Limb (tissue), 2 donors: ENCODE measurements at regions not wholly inside any gene's neighbourhood (a gene's known extent, or its start where the extent isn't known, plus 50 kb on each side); places are given as distances from the start of the nearest gene placed in this dataset.
A peak's percentile ranks its signal among the peaks of the same experiment; 100 is the strongest.

ENCODE experiments used
- DNase-seq, 2 donors: peaks; one replicate each; pipeline ENCODE4 v3.0.0-alpha.2; 2016; ENCODE audit errors: extremely low spot score in 2 of 2

- DNase-seq = no peak
Observed at GRCh38 chr12:34371050-34371449, 348.8 kb downstream of the ALG10 start.

- DNase-seq = no peak
Observed at GRCh38 chr12:34372003-34372402, 349.7 kb downstream of the ALG10 start.

- DNase-seq = no peak
Observed at GRCh38 chr12:34373926-34374325, 351.6 kb downstream of the ALG10 start.

- no peak for DNase-seq
Observed at GRCh38 chr12:34376133-34376799, 354.0 kb downstream of the ALG10 start.

- DNase-seq = no peak
Observed at GRCh38 chr12:34377243-34378035, 355.1 kb downstream of the ALG10 start.

- no peak for DNase-seq
Observed at GRCh38 chr12:34379142-34379541, 356.8 kb downstream of the ALG10 start.

GRCh38 chr12:34384693-34385092 lies 362.4 kb downstream of the ALG10 start:
- no peak for DNase-seq

GRCh38 chr12:34386016-34386415 lies 363.7 kb downstream of the ALG10 start:
- no peak for DNase-seq

- no peak for DNase-seq
Observed at GRCh38 chr12:34386621-34387255, 364.4 kb downstream of the ALG10 start.

- no peak for DNase-seq
Observed at GRCh38 chr12:34387711-34388635, 365.7 kb downstream of the ALG10 start.

- no peak for DNase-seq
Observed at GRCh38 chr12:34388636-34389377, 366.5 kb downstream of the ALG10 start.

- DNase-seq = no peak
Observed at GRCh38 chr12:34389378-34390170, 367.3 kb downstream of the ALG10 start.

- DNase-seq = no peak
Observed at GRCh38 chr12:34390171-34390841, 368.0 kb downstream of the ALG10 start.

- DNase-seq = peak in 1 of 2 donors; percentile 4
Observed at GRCh38 chr12:34390846-34391700, 368.8 kb downstream of the ALG10 start.

GRCh38 chr12:34391771-34392581 lies 369.7 kb downstream of the ALG10 start:
- peak in 1 of 2 donors; percentile 23 for DNase-seq

GRCh38 chr12:34392741-34393085 lies 370.4 kb downstream of the ALG10 start:
- DNase-seq = peak in 1 of 2 donors; percentile 12

GRCh38 chr12:34393086-34393820 lies 371.0 kb downstream of the ALG10 start:
- DNase-seq = peak in 1 of 2 donors; percentile 21
